Smooth muscle cell (in vitro differentiated cells): ENCODE measurements at regions not wholly inside any gene's neighbourhood (a gene's known extent, or its start where the extent isn't known, plus 50 kb on each side); places are given as distances from the start of the nearest gene placed in this dataset.

Experiments
- DNase-seq: peaks from one replicate; lab custom pipeline; 2025; ENCODE audit not compliant: unreplicated experiment; lab: John Stamatoyannopoulos, UW
- H2AFZ ChIP-seq: fragments of 200-600 bp; sonication (generic); 2 replicates; pipeline ENCODE4 v1.6.0; 2016; ENCODE audit warnings: antibody characterized with exemption, low read depth, mild to moderate bottlenecking
- H3F3A ChIP-seq: fragments of 200-600 bp; sonication (generic); 2 replicates; pipeline ENCODE4 v1.6.0; 2017; ENCODE audit warnings: antibody characterized with exemption, low read depth
- H3K27ac ChIP-seq: fragments of 200-600 bp; sonication (generic); 2 replicates; pipeline ENCODE4 v1.5.1; 2016; ENCODE audit warnings: low read depth, mild to moderate bottlenecking
- H3K27me3 ChIP-seq: fragments of 200-600 bp; sonication (generic); 2 replicates; pipeline ENCODE4 v1.6.1; 2016; ENCODE audit warnings: low read depth, mild to moderate bottlenecking
- H3K36me3 ChIP-seq: fragments of 200-600 bp; sonication (generic); 2 replicates; pipeline ENCODE4 v1.5.1; 2016; ENCODE audit warnings: low read depth
- H3K4me1 ChIP-seq: fragments of 200-600 bp; sonication (generic); 2 replicates; pipeline ENCODE4 v1.5.1; 2016; ENCODE audit warnings: low read depth
- H3K4me2 ChIP-seq: fragments of 200-600 bp; sonication (generic); 2 replicates; pipeline ENCODE4 v1.6.0; 2016; ENCODE audit warnings: mild to moderate bottlenecking
- H3K4me3 ChIP-seq: fragments of 200-600 bp; sonication (generic); 2 replicates; pipeline ENCODE4 v1.5.1; 2016; ENCODE audit warnings: mild to moderate bottlenecking
- H3K79me2 ChIP-seq: fragments of 200-600 bp; sonication (generic); 2 replicates; pipeline ENCODE4 v1.6.0; 2016; ENCODE audit warnings: low read depth, mild to moderate bottlenecking
- H3K9ac ChIP-seq: fragments of 200-600 bp; sonication (generic); 2 replicates; pipeline ENCODE4 v1.6.0; 2016; ENCODE audit warnings: low read depth
- H3K9me3 ChIP-seq: fragments of 200-600 bp; sonication (generic); replicated peaks from 2 replicates; pipeline ENCODE4 v1.5.1; 2016; ENCODE audit warnings: low read depth
- H4K20me1 ChIP-seq: fragments of 200-600 bp; sonication (generic); 2 replicates; pipeline ENCODE4 v1.6.0; 2016; ENCODE audit warnings: low read depth
- CTCF ChIP-seq: fragments of 200-600 bp; sonication (generic); IDR thresholded peaks from 2 replicates; pipeline ENCODE4 v1.5.1; 2017; ENCODE audit warnings: borderline replicate concordance, mild to moderate bottlenecking, antibody characterized with exemption; ENCODE audit not compliant: insufficient read depth, poor library complexity, severe bottlenecking
- WGBS: methylation state at CpG from one replicate; pipeline ENCODE4 v1.1.7; 2016; ENCODE audit warnings: low lambda C conversion rate; 5-methylcytosine and 5-hydroxymethylcytosine counted together

- WGBS: 87% methylated on average over 2 of the region's 2 CpGs
- H3K9me3 ChIP-seq: no peaks in the 10 kb centered on the region
These were observed 124.9 kb upstream of the ZNF608 start for GRCh38 chr5:124871303-124871702.

GRCh38 chr5:124872086-124872485 lies 125.6 kb upstream of the ZNF608 start:
- whole genome bisulfite sequencing: over 99% methylated on average over 5 of the region's 5 CpGs

More at GRCh38 chr5:124871303-124871702, 124.9 kb upstream of the ZNF608 start:
- Histone ChIP-seq H3K36me3 (no peaks in the 10 kb centered on the region), H3K4me2 (no peak overlapping the region), H3F3A (peaks cover 9% of the 10 kb centered on the region), H3K4me3 (no peak overlapping the region), H3K27me3 (no peaks in the 10 kb centered on the region), H2AFZ (no peak overlapping the region), H4K20me1 (no peaks in the 10 kb centered on the region), H3K9ac (no peak overlapping the region), H3K27ac (no peak overlapping the region), H3K4me1 (peaks cover 28% of the 10 kb centered on the region), H3K79me2 (no peaks in the 10 kb centered on the region)
- DNase-seq: no peak
- no peak for TF ChIP-seq CTCF

GRCh38 chr5:124872615-124873014 lies 126.2 kb upstream of the ZNF608 start:
- H4K20me1 ChIP-seq: no peaks in the 10 kb centered on the region
- H3F3A ChIP-seq: peaks cover 9% of the 10 kb centered on the region
- H3K4me2 ChIP-seq: no peak overlapping the region
- H3K27me3 ChIP-seq: no peaks in the 10 kb centered on the region
- no peak for TF ChIP-seq CTCF
- H3K36me3 ChIP-seq: no peaks in the 10 kb centered on the region
- no peaks in the 10 kb centered on the region for H3K9me3 ChIP-seq
- H2AFZ ChIP-seq: no peak overlapping the region
- no peak overlapping the region for H3K9ac ChIP-seq
- WGBS: 91% methylated on average over 2 of the region's 2 CpGs
- DNase-seq: no peak
- H3K4me3 ChIP-seq: no peak overlapping the region
- H3K79me2 ChIP-seq: no peaks in the 10 kb centered on the region
- H3K4me1 ChIP-seq: peaks cover 28% of the 10 kb centered on the region
- no peak overlapping the region for H3K27ac ChIP-seq

More at GRCh38 chr5:124872086-124872485, 125.6 kb upstream of the ZNF608 start:
- no peak for TF ChIP-seq CTCF
- H2AFZ ChIP-seq: no peak overlapping the region
- H3K9ac ChIP-seq: no peak overlapping the region
- H4K20me1 ChIP-seq: no peaks in the 10 kb centered on the region
- peaks cover 28% of the 10 kb centered on the region for H3K4me1 ChIP-seq
- H3K9me3 ChIP-seq: no peaks in the 10 kb centered on the region
- no peak overlapping the region for H3K27ac ChIP-seq
- H3F3A ChIP-seq: peaks cover 9% of the 10 kb centered on the region
- no peak overlapping the region for H3K4me3 ChIP-seq
- no peaks in the 10 kb centered on the region for H3K79me2 ChIP-seq
- H3K4me2 ChIP-seq: no peak overlapping the region
- H3K36me3 ChIP-seq: no peaks in the 10 kb centered on the region
- no peak for DNase-seq
- no peaks in the 10 kb centered on the region for H3K27me3 ChIP-seq

- DNase-seq: no peak
- Histone ChIP-seq H4K20me1 (no peaks in the 10 kb centered on the region), H3K27me3 (no peaks in the 10 kb centered on the region), H3K4me3 (no peak overlapping the region), H3K79me2 (no peaks in the 10 kb centered on the region), H3K27ac (no peak overlapping the region), H3K4me1 (peaks cover 28% of the 10 kb centered on the region), H3K9ac (no peak overlapping the region), H3K4me2 (no peak overlapping the region), H2AFZ (no peak overlapping the region), H3K36me3 (no peaks in the 10 kb centered on the region), H3K9me3 (no peaks in the 10 kb centered on the region), H3F3A (peaks cover 8% of the 10 kb centered on the region)
- no peak for TF ChIP-seq CTCF
These were observed 126.7 kb upstream of the ZNF608 start for GRCh38 chr5:124873188-124873587.
